Activated CD4-positive, alpha-beta memory T cell treated with anti-CD3 and anti-CD28 coated beads for 36 hours (primary cell): ENCODE measurements at regions not wholly inside any gene's neighbourhood (a gene's known extent, or its start where the extent isn't known, plus 50 kb on each side); places are given as distances from the start of the nearest gene placed in this dataset.
"Not testable (repeated sequence)": the region's sequence is repeated elsewhere in the genome, so short reads cannot be mapped to it uniquely, and the experiment has no call there.

Experiments
- CTCF ChIA-PET: fragments of 350-600 bp; sonication (Branson Sonifier 250); formaldehyde crosslinking; loops from one replicate; lab custom pipeline; 2021; ENCODE audit warnings: antibody characterized with exemption, inconsistent platforms; lab: Charles Lee
- POLR2A ChIA-PET: fragments of 350-600 bp; sonication (Branson Sonifier 250); formaldehyde crosslinking; loops from one replicate; lab custom pipeline; 2021; ENCODE audit warnings: antibody characterized with exemption; lab: Charles Lee
- DNase-seq: peaks from one replicate; pipeline ENCODE4 v3.0.0-alpha.2; 2020
- H3K27ac Mint-ChIP-seq: one replicate; pipeline ENCODE4 v1.8.0; 2021; ENCODE audit warnings: mixed read lengths
- H3K27me3 Mint-ChIP-seq: one replicate; pipeline ENCODE4 v1.8.0; 2021; ENCODE audit warnings: mixed read lengths
- H3K36me3 Mint-ChIP-seq: one replicate; pipeline ENCODE4 v1.8.0; 2021; ENCODE audit warnings: mixed read lengths
- H3K4me1 Mint-ChIP-seq: one replicate; pipeline ENCODE4 v1.8.0; 2021; ENCODE audit warnings: low read depth, mixed read lengths
- H3K4me3 Mint-ChIP-seq: one replicate; pipeline ENCODE4 v1.8.0; 2021; ENCODE audit warnings: mild to moderate bottlenecking, mixed read lengths
- H3K9me3 Mint-ChIP-seq: one replicate; pipeline ENCODE4 v1.8.0; 2021; ENCODE audit warnings: mixed read lengths
- intact Hi-C: fragments of 100-400 bp; cut with micrococcal nuclease; formaldehyde crosslinking; loops from one replicate; pipeline ENCODE4 v1.15.1; 2023

DNA sequence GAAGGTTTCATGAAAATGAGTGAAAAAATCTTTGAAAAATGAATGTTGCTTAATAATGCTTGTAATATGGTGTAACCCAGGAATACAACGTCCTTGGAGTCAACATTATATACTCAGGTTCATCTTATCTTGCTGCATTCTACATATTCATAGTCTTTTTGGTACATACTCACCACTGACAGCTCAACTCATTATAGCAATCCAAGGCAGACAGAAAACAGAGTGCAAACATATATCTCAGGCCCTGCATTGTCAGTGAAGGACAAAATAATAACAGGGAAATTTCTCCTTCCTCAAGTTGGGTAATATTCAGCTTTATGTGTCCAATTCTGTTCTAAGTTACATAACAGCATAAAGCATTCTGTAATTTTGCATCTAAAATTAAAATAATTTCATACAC lies 1353.0 kb upstream of the SEL1L start:
- ChIA-PET POLR2A (no interaction called here), CTCF (no interaction called here)
- peaks cover 24% of the 10 kb centered on the region for H3K9me3 Mint-ChIP-seq
- intact Hi-C loops, result no loop called here
- H3K27ac Mint-ChIP-seq, result no peak overlapping the region
- no peaks in the 10 kb centered on the region for H3K27me3 Mint-ChIP-seq
- H3K36me3 Mint-ChIP-seq, result no peaks in the 10 kb centered on the region
- H3K4me1 Mint-ChIP-seq, result no peaks in the 10 kb centered on the region
- H3K4me3 Mint-ChIP-seq, result no peak overlapping the region
- DNase-seq, result no peak

DNA sequence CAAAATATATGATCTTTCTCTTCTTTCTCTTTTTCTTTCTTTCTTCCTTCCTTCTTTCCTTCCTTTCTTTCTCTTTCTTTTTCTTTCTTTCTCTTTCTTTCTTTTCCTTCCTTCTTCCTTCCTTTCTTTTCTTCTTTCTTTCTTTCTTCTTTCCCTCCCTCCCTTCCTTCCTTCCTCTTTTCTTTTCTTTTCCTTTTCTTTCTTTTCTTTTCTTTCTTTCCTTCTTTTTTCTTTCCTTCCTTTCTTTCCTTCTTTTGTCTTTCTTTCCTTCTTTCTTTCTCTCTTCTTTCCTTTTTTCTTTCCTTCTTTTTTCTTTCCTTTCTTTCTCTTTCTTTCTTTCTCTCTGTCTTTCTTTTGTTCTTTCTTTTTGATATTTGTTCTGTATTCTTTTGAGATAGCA lies 1356.0 kb upstream of the SEL1L start:
- Mint-ChIP-seq H3K4me1 (no peaks in the 10 kb centered on the region), H3K4me3 (no peak overlapping the region), H3K27ac (no peak overlapping the region), H3K9me3 (peaks cover 25% of the 10 kb centered on the region), H3K36me3 (no peaks in the 10 kb centered on the region), H3K27me3 (no peaks in the 10 kb centered on the region)
- intact Hi-C loops, result no loop called here
- no peak for DNase-seq
- CTCF ChIA-PET, result no interaction called here
- POLR2A ChIA-PET, result no interaction called here

GRCh38 chr14:82896476-82896875 lies 1362.8 kb upstream of the SEL1L start:
- no peaks in the 10 kb centered on the region for H3K27me3 Mint-ChIP-seq
- peaks cover 18% of the 10 kb centered on the region for H3K9me3 Mint-ChIP-seq
- intact Hi-C loops, result no loop called here
- H3K36me3 Mint-ChIP-seq, result no peaks in the 10 kb centered on the region
- no peak overlapping the region for H3K27ac Mint-ChIP-seq
- H3K4me3 Mint-ChIP-seq, result no peak overlapping the region
- no peak for DNase-seq
- H3K4me1 Mint-ChIP-seq, result no peaks in the 10 kb centered on the region
- POLR2A ChIA-PET, result no interaction called here
- CTCF ChIA-PET, result no interaction called here

GRCh38 chr14:82897469-82898308 lies 1364.0 kb upstream of the SEL1L start:
- CTCF ChIA-PET, result no interaction called here
- intact Hi-C loops, result no loop called here
- Mint-ChIP-seq H3K27ac (no peak overlapping the region), H3K4me3 (no peak overlapping the region), H3K4me1 (no peaks in the 10 kb centered on the region), H3K27me3 (no peaks in the 10 kb centered on the region), H3K36me3 (no peaks in the 10 kb centered on the region), H3K9me3 (peaks cover 10% of the 10 kb centered on the region)
- DNase-seq, result no peak
- POLR2A ChIA-PET, result no interaction called here

GRCh38 chr14:82905762-82906161 lies 1372.1 kb upstream of the SEL1L start:
- DNase-seq, result no peak
- ChIA-PET CTCF (no interaction called here), POLR2A (no interaction called here)
- intact Hi-C loops, result no loop called here
- Mint-ChIP-seq H3K9me3 (peaks cover 26% of the 10 kb centered on the region), H3K4me3 (no peak overlapping the region), H3K36me3 (no peaks in the 10 kb centered on the region), H3K27me3 (no peaks in the 10 kb centered on the region), H3K27ac (no peak overlapping the region), H3K4me1 (no peaks in the 10 kb centered on the region)

- no peak for DNase-seq
- H3K36me3 Mint-ChIP-seq, result no peaks in the 10 kb centered on the region
- CTCF ChIA-PET, result no interaction called here
- POLR2A ChIA-PET, result no interaction called here
- no peaks in the 10 kb centered on the region for H3K4me1 Mint-ChIP-seq
- no peaks in the 10 kb centered on the region for H3K27me3 Mint-ChIP-seq
- H3K27ac Mint-ChIP-seq, result no peak overlapping the region
- H3K9me3 Mint-ChIP-seq, result peaks cover 16% of the 10 kb centered on the region
- H3K4me3 Mint-ChIP-seq, result no peak overlapping the region
- intact Hi-C loops, result no loop called here
These were observed 1378.3 kb upstream of the SEL1L start for GRCh38 chr14:82911930-82912329.

DNA sequence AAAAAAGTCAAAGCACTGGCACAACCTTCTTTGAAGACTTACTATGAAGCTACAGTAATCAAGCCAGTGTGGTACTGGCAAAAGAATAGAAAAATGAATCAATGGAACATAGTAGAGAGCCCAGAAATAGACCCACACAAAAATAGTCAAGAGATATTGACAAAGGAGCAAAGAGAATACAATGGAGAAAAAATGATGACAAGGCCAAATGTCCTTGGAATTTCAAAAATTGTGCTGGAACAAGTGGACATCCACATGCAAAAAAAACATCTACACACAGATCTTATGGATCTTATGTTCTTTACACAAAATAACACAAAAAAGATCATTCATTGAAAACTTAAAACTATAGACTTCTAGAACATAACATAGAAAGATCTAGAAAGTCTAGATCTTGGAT lies 1379.7 kb upstream of the SEL1L start:
- Mint-ChIP-seq H3K36me3 (no peaks in the 10 kb centered on the region), H3K27ac (no peak overlapping the region), H3K4me1 (no peaks in the 10 kb centered on the region), H3K9me3 (peaks cover 23% of the 10 kb centered on the region), H3K4me3 (no peak overlapping the region), H3K27me3 (no peaks in the 10 kb centered on the region)
- ChIA-PET POLR2A (no interaction called here), CTCF (no interaction called here)
- intact Hi-C loops, result no loop called here
- DNase-seq, result no peak

DNA sequence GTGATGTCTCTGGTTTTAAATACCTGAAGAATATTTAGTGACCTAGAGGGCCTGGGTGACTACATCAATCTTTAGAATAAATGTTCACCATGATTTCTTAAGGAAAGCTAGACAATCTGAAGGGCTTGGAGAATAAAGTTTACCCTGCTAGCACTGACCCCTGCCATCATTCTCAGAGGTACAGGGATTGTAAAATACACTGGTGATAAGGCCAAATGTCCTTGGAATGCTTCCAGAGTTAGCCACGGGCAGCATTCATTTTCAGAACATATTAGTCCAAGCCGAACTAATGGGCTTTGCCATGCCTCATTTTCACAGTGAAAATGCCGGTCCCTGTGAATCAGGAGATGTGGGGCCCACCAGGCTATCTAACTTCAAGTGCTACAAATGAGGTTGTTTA lies 1381.7 kb upstream of the SEL1L start:
- intact Hi-C loops, result no loop called here
- Mint-ChIP-seq H3K9me3 (peaks cover 21% of the 10 kb centered on the region), H3K4me1 (no peaks in the 10 kb centered on the region), H3K4me3 (no peak overlapping the region), H3K27me3 (no peaks in the 10 kb centered on the region), H3K27ac (no peak overlapping the region), H3K36me3 (no peaks in the 10 kb centered on the region)
- CTCF ChIA-PET, result no interaction called here
- POLR2A ChIA-PET, result no interaction called here
- DNase-seq, result no peak

- H3K27me3 Mint-ChIP-seq, result no peaks in the 10 kb centered on the region
- H3K36me3 Mint-ChIP-seq, result no peaks in the 10 kb centered on the region
- no peak overlapping the region for H3K27ac Mint-ChIP-seq
- no peaks in the 10 kb centered on the region for H3K4me1 Mint-ChIP-seq
- ChIA-PET CTCF (no interaction called here), POLR2A (no interaction called here)
- no peak for DNase-seq
- intact Hi-C loops, result no loop called here
- H3K4me3 Mint-ChIP-seq, result no peak overlapping the region
- H3K9me3 Mint-ChIP-seq, result peaks cover 17% of the 10 kb centered on the region
These were observed 1402.0 kb upstream of the SEL1L start for GRCh38 chr14:82935691-82936090.

GRCh38 chr14:82951171-82951570 lies 1417.5 kb upstream of the SEL1L start:
- CTCF ChIA-PET, result no interaction called here
- H3K4me1 Mint-ChIP-seq, result no peaks in the 10 kb centered on the region
- no peak overlapping the region for H3K4me3 Mint-ChIP-seq
- intact Hi-C loops, result no loop called here
- no peak for DNase-seq
- peaks cover 12% of the 10 kb centered on the region for H3K9me3 Mint-ChIP-seq
- POLR2A ChIA-PET, result no interaction called here
- H3K36me3 Mint-ChIP-seq, result no peaks in the 10 kb centered on the region
- H3K27me3 Mint-ChIP-seq, result no peaks in the 10 kb centered on the region
- H3K27ac Mint-ChIP-seq, result no peak overlapping the region

- no peaks in the 10 kb centered on the region for H3K27me3 Mint-ChIP-seq
- H3K4me1 Mint-ChIP-seq, result no peaks in the 10 kb centered on the region
- H3K4me3 Mint-ChIP-seq, result no peak overlapping the region
- intact Hi-C loops, result no loop called here
- H3K9me3 Mint-ChIP-seq, result peaks cover 23% of the 10 kb centered on the region
- CTCF ChIA-PET, result no interaction called here
- no peak for DNase-seq
- no peak overlapping the region for H3K27ac Mint-ChIP-seq
- POLR2A ChIA-PET, result no interaction called here
- no peaks in the 10 kb centered on the region for H3K36me3 Mint-ChIP-seq
These were observed 1430.1 kb upstream of the SEL1L start for GRCh38 chr14:82963756-82964155.

GRCh38 chr14:82987502-82988124 lies 1454.0 kb upstream of the SEL1L start:
- Mint-ChIP-seq H3K27ac (no peak overlapping the region), H3K9me3 (peaks cover 14% of the 10 kb centered on the region), H3K27me3 (no peaks in the 10 kb centered on the region), H3K4me1 (no peaks in the 10 kb centered on the region), H3K36me3 (no peaks in the 10 kb centered on the region), H3K4me3 (no peak overlapping the region)
- DNase-seq, result no peak
- ChIA-PET POLR2A (no interaction called here), CTCF (no interaction called here)
- intact Hi-C loops, result no loop called here

- H3K4me1 Mint-ChIP-seq, POLR2A ChIA-PET, H3K4me3 Mint-ChIP-seq, intact Hi-C loops, H3K27ac Mint-ChIP-seq, H3K36me3 Mint-ChIP-seq, DNase-seq, H3K27me3 Mint-ChIP-seq, CTCF ChIA-PET: not testable (repeated sequence)
- peaks cover 23% of the 10 kb centered on the region for H3K9me3 Mint-ChIP-seq
These were observed 1460.9 kb upstream of the SEL1L start for GRCh38 chr14:82994547-82994946.
